Fibroblast of pulmonary artery (primary cell): ENCODE measurements at regions not wholly inside any gene's neighbourhood (a gene's known extent, or its start where the extent isn't known, plus 50 kb on each side); places are given as distances from the start of the nearest gene placed in this dataset.

Experiments
- DNase-seq: peaks from one replicate; pipeline ENCODE4 v3.0.0-alpha.2; 2010; ENCODE audit warnings: low read depth
- H3K4me3 ChIP-seq: replicated peaks from 2 replicates; pipeline ENCODE4 v1.5.1; 2011; ENCODE audit warnings: low read depth, mild to moderate bottlenecking, control low read depth, low read length, moderate library complexity
- CTCF ChIP-seq: IDR thresholded peaks from 2 replicates; pipeline ENCODE4 v1.5.1; 2011; ENCODE audit warnings: mild to moderate bottlenecking, control low read depth, low read length, inconsistent platforms; ENCODE audit errors: missing control alignments

GRCh38 chr3:159416856-159417255 is 571.8 kb upstream of the IL12A start:
- DNase-seq, result peak; percentile 15
- no peak for TF ChIP-seq CTCF
- no peak overlapping the region for H3K4me3 ChIP-seq

- H3K4me3 ChIP-seq, result no peak overlapping the region
- no peak for TF ChIP-seq CTCF
- DNase-seq, result peak; percentile 7
Measured at GRCh38 chr3:159417761-159418160, 570.9 kb upstream of the IL12A start.

- no peak for TF ChIP-seq CTCF
Measured at GRCh38 chr3:159418571-159419526, 569.8 kb upstream of the IL12A start.

GRCh38 chr3:159429702-159430101 is 558.9 kb upstream of the IL12A start:
- DNase-seq, result no peak
- no peak for TF ChIP-seq CTCF
- H3K4me3 ChIP-seq, result no peak overlapping the region

More at GRCh38 chr3:159418571-159419526, 569.8 kb upstream of the IL12A start:
- no peak overlapping the region for H3K4me3 ChIP-seq
- DNase-seq, result peak; percentile 62

- no peak overlapping the region for H3K4me3 ChIP-seq
- peak; percentile 60 for DNase-seq
- no peak for TF ChIP-seq CTCF
Measured at GRCh38 chr3:159432682-159433340, 555.8 kb upstream of the IL12A start.

- H3K4me3 ChIP-seq, result no peak overlapping the region
- no peak for DNase-seq
- no peak for TF ChIP-seq CTCF
Measured at GRCh38 chr3:159439346-159439745, 549.3 kb upstream of the IL12A start.
